CD4-positive, alpha-beta T cell (primary cell): ENCODE measurements at regions not wholly inside any gene's neighbourhood (a gene's known extent, or its start where the extent isn't known, plus 50 kb on each side); places are given as distances from the start of the nearest gene placed in this dataset.

Source experiments
- ATAC-seq: fragments of 200-7000 bp; cut with Tn5 transposase; one replicate; pipeline ENCODE4 v1.10.0; 2022; ENCODE audit warnings: mild to moderate bottlenecking; ENCODE audit not compliant: poor library complexity
- CTCF ChIA-PET: fragments of 350-600 bp; sonication (Branson Sonifier 250); formaldehyde crosslinking; loops from one replicate; lab custom pipeline; 2021; ENCODE audit warnings: antibody characterized with exemption, inconsistent platforms; lab: Charles Lee
- POLR2A ChIA-PET: fragments of 350-600 bp; sonication (Branson Sonifier 250); formaldehyde crosslinking; loops from one replicate; lab custom pipeline; 2021; ENCODE audit warnings: antibody characterized with exemption, inconsistent platforms; lab: Charles Lee
- DNase-seq, 14 experiments: peaks; one replicate each; pipeline ENCODE4 v3.0.0-alpha.2; 2013 to 2020; ENCODE audit warnings: mixed read lengths in 2 of 14
- H3K27ac ChIP-seq, 2 donors: one replicate each; pipeline versions ENCODE4 v1.5.1 to v1.7.0; 2013; ENCODE audit warnings: low read length in 2 of 2, low read depth in 1 of 2, mild to moderate bottlenecking in 1 of 2
- H3K27me3 ChIP-seq, 2 experiments: 1 replicate in 1 of 2; 2 replicates in 1 of 2; pipeline versions ENCODE4 v1.6.1 to v1.7.0; 2013; ENCODE audit warnings: low read length in 2 of 2, control low read depth in 1 of 2, mild to moderate bottlenecking in 1 of 2, moderate library complexity in 1 of 2; ENCODE audit not compliant: insufficient read depth in 2 of 2, control insufficient read depth in 1 of 2
- H3K36me3 ChIP-seq: one replicate; pipeline ENCODE4 v1.6.1; 2013; ENCODE audit warnings: low read length, control low read depth; ENCODE audit not compliant: insufficient read depth
- H3K4me1 ChIP-seq: one replicate; pipeline ENCODE4 v1.6.1; 2013; ENCODE audit warnings: low read length, control low read depth; ENCODE audit not compliant: insufficient read depth
- H3K4me3 ChIP-seq: one replicate; pipeline ENCODE4 v1.5.1; 2013; ENCODE audit warnings: mild to moderate bottlenecking, low read length, moderate library complexity
- H3K9me3 ChIP-seq, 2 experiments: 1 replicate in 1 of 2; 2 replicates in 1 of 2; pipeline versions ENCODE4 v1.6.1 to v1.7.0; 2013; ENCODE audit warnings: low read length in 2 of 2, mild to moderate bottlenecking in 2 of 2, control low read depth in 1 of 2, moderate library complexity in 1 of 2; ENCODE audit not compliant: control insufficient read depth in 1 of 2, insufficient read depth in 1 of 2
- H3K27ac Mint-ChIP-seq: one replicate; pipeline ENCODE4 v1.8.0; 2020; ENCODE audit warnings: mixed read lengths
- H3K27me3 Mint-ChIP-seq: one replicate; pipeline ENCODE4 v1.8.0; 2021; ENCODE audit warnings: mixed read lengths
- H3K36me3 Mint-ChIP-seq: one replicate; pipeline ENCODE4 v1.8.0; 2021; ENCODE audit warnings: low read depth, mixed read lengths
- H3K4me1 Mint-ChIP-seq: one replicate; pipeline ENCODE4 v1.8.0; 2021; ENCODE audit warnings: low read depth, mixed read lengths
- H3K4me3 Mint-ChIP-seq: one replicate; pipeline ENCODE4 v1.8.0; 2020; ENCODE audit warnings: mild to moderate bottlenecking, mixed read lengths
- H3K9me3 Mint-ChIP-seq: one replicate; pipeline ENCODE4 v1.8.0; 2020; ENCODE audit warnings: mixed read lengths
- intact Hi-C, 2 experiments: fragments of 100-400 bp; cut with DNase I in 1 of 2; cut with micrococcal nuclease in 1 of 2; formaldehyde crosslinking; loops; one replicate each; pipeline versions ENCODE4 v1.15.1 to v1.9.0; 2023 to 2025; cut with DNase I, micrococcal nuclease
- TF ChIP-seq, protein P1 (sequence below): fragments of 200-600 bp; IDR thresholded peaks from one replicate; pipeline ENCODE4 v1.8.0; 2022; ENCODE audit warnings: antibody characterized with exemption, mild to moderate bottlenecking

DNA sequence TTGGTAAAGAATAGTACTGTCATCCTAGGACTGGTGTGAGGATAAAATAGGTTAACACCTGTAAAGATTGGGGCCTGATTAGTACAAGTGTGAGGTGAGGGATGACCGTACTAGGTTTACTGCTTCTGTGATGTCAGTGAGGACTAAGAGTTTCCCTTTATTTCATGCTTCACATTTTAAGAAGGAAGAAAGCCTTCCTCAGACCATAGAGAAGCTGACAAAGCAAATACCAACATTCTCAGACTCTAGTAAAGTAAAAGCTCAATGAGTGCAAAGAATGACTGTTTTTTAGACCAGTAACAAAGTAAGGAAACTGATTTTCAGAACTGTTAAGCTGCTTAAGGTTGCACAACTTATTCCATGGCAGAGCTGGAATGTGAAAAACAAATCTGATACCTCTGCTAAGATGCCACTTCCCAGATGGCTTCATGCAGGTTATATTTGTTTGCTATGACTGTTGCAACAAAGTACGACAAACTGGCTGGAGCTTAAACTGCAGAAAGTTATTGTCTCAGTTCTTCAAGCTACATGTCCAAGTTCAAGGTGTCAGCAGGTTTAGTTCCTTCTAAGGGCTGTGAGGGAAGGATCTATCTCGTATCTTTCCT is 354.9 kb downstream of the RSL24D1 start:
- Mint-ChIP-seq H3K27ac (no peak overlapping the region), H3K27me3 (no peaks in the 10 kb centered on the region), H3K36me3 (no peaks in the 10 kb centered on the region), H3K4me3 (no peak overlapping the region), H3K9me3 (no peaks in the 10 kb centered on the region), H3K4me1 (no peaks in the 10 kb centered on the region)
- POLR2A ChIA-PET: no interaction called here
- Histone ChIP-seq H3K36me3 (no peaks in the 10 kb centered on the region), H3K27me3 (no peaks in the 10 kb centered on the region), H3K4me3 (no peak overlapping the region), H3K27ac (no peak overlapping the region), H3K4me1 (no peaks in the 10 kb centered on the region), H3K9me3 (no peaks in the 10 kb centered on the region)
- ATAC-seq (no peak), DNase-seq (no peak)
- TF ChIP-seq, protein P1, sequence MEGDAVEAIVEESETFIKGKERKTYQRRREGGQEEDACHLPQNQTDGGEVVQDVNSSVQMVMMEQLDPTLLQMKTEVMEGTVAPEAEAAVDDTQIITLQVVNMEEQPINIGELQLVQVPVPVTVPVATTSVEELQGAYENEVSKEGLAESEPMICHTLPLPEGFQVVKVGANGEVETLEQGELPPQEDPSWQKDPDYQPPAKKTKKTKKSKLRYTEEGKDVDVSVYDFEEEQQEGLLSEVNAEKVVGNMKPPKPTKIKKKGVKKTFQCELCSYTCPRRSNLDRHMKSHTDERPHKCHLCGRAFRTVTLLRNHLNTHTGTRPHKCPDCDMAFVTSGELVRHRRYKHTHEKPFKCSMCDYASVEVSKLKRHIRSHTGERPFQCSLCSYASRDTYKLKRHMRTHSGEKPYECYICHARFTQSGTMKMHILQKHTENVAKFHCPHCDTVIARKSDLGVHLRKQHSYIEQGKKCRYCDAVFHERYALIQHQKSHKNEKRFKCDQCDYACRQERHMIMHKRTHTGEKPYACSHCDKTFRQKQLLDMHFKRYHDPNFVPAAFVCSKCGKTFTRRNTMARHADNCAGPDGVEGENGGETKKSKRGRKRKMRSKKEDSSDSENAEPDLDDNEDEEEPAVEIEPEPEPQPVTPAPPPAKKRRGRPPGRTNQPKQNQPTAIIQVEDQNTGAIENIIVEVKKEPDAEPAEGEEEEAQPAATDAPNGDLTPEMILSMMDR: no peak
- CTCF ChIA-PET: no interaction called here
- intact Hi-C loops: no loop called here

DNA sequence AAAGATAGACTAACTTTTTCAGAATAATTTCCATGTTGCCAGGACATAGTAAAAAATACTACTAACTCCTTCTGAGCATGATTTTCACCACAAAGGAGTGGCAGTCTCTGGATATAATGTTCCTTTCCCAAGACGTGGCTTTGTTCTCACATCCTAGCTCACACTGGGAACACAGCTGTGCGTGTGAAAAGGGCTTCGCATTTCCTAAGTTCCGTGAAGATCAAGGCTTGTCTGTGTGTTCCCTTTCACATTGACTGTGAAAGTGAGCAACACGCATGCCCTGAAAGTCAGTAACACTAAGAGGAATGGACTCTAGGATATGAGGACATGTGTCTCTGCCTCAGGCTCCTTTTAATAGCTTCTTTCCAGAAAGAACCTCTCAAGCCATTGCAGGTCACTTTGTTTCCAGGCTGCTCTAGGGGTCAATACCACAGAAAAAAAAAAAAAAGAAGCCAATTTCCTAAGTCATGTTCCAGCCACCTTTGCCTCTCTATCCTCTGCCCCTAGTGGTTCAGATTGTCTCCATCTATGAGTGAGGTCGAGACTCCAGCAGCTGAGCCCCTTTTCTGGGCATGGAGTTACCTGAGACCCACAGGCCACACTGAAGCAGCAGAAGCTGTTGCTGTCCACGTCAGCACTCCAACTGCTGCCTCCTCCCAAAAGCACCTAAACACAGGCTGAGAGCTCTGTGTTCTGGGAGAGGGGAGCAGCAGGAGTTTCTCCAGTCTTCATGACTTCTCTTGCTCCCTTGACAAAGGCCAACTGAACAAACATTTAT is 355.9 kb downstream of the RSL24D1 start:
- Histone ChIP-seq H3K4me3 (no peak overlapping the region), H3K36me3 (no peaks in the 10 kb centered on the region), H3K27me3 (no peaks in the 10 kb centered on the region), H3K4me1 (no peaks in the 10 kb centered on the region), H3K27ac (no peak overlapping the region), H3K9me3 (no peaks in the 10 kb centered on the region)
- H3K9me3 Mint-ChIP-seq: no peaks in the 10 kb centered on the region
- no peaks in the 10 kb centered on the region for H3K27me3 Mint-ChIP-seq
- no peak for DNase-seq
- no peak overlapping the region for H3K4me3 Mint-ChIP-seq
- no peaks in the 10 kb centered on the region for H3K36me3 Mint-ChIP-seq
- intact Hi-C loops: no loop called here
- CTCF ChIA-PET: interaction anchor here (0.7 kb wide), 1 partner anchor 174 kb away, joined by 3 read pairs; no protein-coding TSS in a partner anchor
- POLR2A ChIA-PET: no interaction called here
- H3K4me1 Mint-ChIP-seq: no peaks in the 10 kb centered on the region
- no peak overlapping the region for H3K27ac Mint-ChIP-seq
- ATAC-seq: no peak
- TF ChIP-seq, protein P1: no peak

DNA sequence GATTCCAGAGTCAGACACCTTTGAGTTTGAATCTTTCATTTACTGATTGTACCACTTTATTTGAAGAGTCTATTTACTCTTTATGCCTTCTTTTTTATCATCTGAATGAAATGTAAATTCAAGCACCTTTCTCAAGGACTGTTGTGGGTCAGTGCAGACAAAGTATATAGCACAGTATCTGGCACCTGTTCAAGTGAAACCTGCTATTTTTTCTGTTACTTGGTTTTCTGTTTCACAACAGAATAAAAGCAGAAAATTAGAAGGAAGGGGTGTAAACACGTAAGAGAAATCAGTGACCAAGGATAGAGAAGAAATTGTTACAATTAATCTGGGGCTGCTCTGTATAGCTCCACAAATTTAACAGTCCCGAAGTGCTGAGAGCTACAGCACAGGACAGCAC is 357.4 kb downstream of the RSL24D1 start:
- POLR2A ChIA-PET: no interaction called here
- Mint-ChIP-seq H3K36me3 (no peaks in the 10 kb centered on the region), H3K4me1 (no peaks in the 10 kb centered on the region), H3K9me3 (no peaks in the 10 kb centered on the region), H3K4me3 (no peak overlapping the region), H3K27ac (no peak overlapping the region), H3K27me3 (no peaks in the 10 kb centered on the region)
- Histone ChIP-seq H3K36me3 (no peaks in the 10 kb centered on the region), H3K4me3 (no peak overlapping the region), H3K27ac (no peak overlapping the region), H3K4me1 (no peaks in the 10 kb centered on the region), H3K27me3 (no peaks in the 10 kb centered on the region), H3K9me3 (no peaks in the 10 kb centered on the region)
- TF ChIP-seq, protein P1: no peak
- intact Hi-C loops: no loop called here
- ATAC-seq: no peak
- CTCF ChIA-PET: no interaction called here
- DNase-seq: no peak
